SK-N-MC (cell line): ENCODE measurements at regions not wholly inside any gene's neighbourhood (a gene's known extent, or its start where the extent isn't known, plus 50 kb on each side); places are given as distances from the start of the nearest gene placed in this dataset.

Source experiments
- DNase-seq: peaks from one replicate; pipeline ENCODE4 v3.0.0-alpha.2; 2011; ENCODE audit warnings: low read depth, low spot score
- H3K27ac ChIP-seq: fragments of 200-600 bp; sonication (generic); 2 replicates; pipeline ENCODE4 v1.5.1; 2016; ENCODE audit warnings: mixed run types
- H3K36me3 ChIP-seq: fragments of 200-600 bp; sonication (generic); 2 replicates; pipeline ENCODE4 v1.6.1; 2017; ENCODE audit warnings: antibody characterized with exemption, low read length, mixed read lengths; ENCODE audit not compliant: insufficient read depth
- H3K4me3 ChIP-seq: fragments of 200-600 bp; sonication (generic); 2 replicates; pipeline ENCODE4 v1.5.1; 2016
- H3K9ac ChIP-seq: fragments of 200-600 bp; sonication (generic); 2 replicates; pipeline ENCODE4 v1.8.0; 2017; ENCODE audit warnings: mixed run types, mixed read lengths; ENCODE audit not compliant: insufficient read length
- H3K9me3 ChIP-seq: fragments of 200-600 bp; sonication (generic); 2 replicates; pipeline ENCODE4 v1.6.1; 2017; ENCODE audit warnings: low read depth, mild to moderate bottlenecking, antibody characterized with exemption, low read length, moderate library complexity, mixed read lengths
- EZH2 ChIP-seq: fragments of 200-600 bp; sonication (generic); IDR thresholded peaks from one replicate; pipeline ENCODE4 v1.6.1; 2017; ENCODE audit warnings: antibody characterized with exemption
- FOXP2 ChIP-seq: optimal IDR thresholded peaks from 2 replicates; pipeline ENCODE3; 2011; ENCODE audit warnings: mild to moderate bottlenecking, moderate library complexity; ENCODE audit not compliant: insufficient read depth; ENCODE audit errors: extremely low read length, control extremely low read depth
- POLR2AphosphoS5 ChIP-seq: IDR thresholded peaks from 2 replicates; pipeline ENCODE4 v1.6.1; 2012; ENCODE audit warnings: mild to moderate bottlenecking, low read depth, low read length, borderline replicate concordance

GRCh38 chr10:83233691-83234090, 905.6 kb upstream of the GHITM start:
- no peaks in the 10 kb centered on the region for H3K9me3 ChIP-seq
- no peak for DNase-seq
- H3K9ac ChIP-seq: no peak overlapping the region
- no peak overlapping the region for H3K27ac ChIP-seq
- H3K4me3 ChIP-seq: no peak overlapping the region
- no peaks in the 10 kb centered on the region for H3K36me3 ChIP-seq
- TF ChIP-seq POLR2AphosphoS5 (no peak), FOXP2 (no peak), EZH2 (no peak)

- TF ChIP-seq POLR2AphosphoS5 (no peak), FOXP2 (no peak)
- H3K9me3 ChIP-seq: no peaks in the 10 kb centered on the region
- no peak overlapping the region for H3K9ac ChIP-seq
- no peak for DNase-seq
- no peak overlapping the region for H3K4me3 ChIP-seq
- H3K36me3 ChIP-seq: no peaks in the 10 kb centered on the region
- H3K27ac ChIP-seq: no peak overlapping the region
These were observed 891.1 kb upstream of the GHITM start for GRCh38 chr10:83248106-83248631.

GRCh38 chr10:83250396-83250795, 888.9 kb upstream of the GHITM start:
- Histone ChIP-seq H3K27ac (no peak overlapping the region), H3K4me3 (no peak overlapping the region), H3K36me3 (no peaks in the 10 kb centered on the region), H3K9ac (no peak overlapping the region), H3K9me3 (no peaks in the 10 kb centered on the region)
- DNase-seq: no peak
- TF ChIP-seq EZH2 (no peak), POLR2AphosphoS5 (no peak), FOXP2 (no peak)

GRCh38 chr10:83252169-83252568, 887.1 kb upstream of the GHITM start:
- no peak for DNase-seq
- H3K4me3 ChIP-seq: no peak overlapping the region
- H3K9ac ChIP-seq: no peak overlapping the region
- no peak for TF ChIP-seq POLR2AphosphoS5
- TF ChIP-seq EZH2: no peak
- no peak for TF ChIP-seq FOXP2
- no peaks in the 10 kb centered on the region for H3K36me3 ChIP-seq
- no peak overlapping the region for H3K27ac ChIP-seq
- no peaks in the 10 kb centered on the region for H3K9me3 ChIP-seq

- Histone ChIP-seq H3K4me3 (no peak overlapping the region), H3K9me3 (no peaks in the 10 kb centered on the region), H3K36me3 (no peaks in the 10 kb centered on the region), H3K27ac (no peak overlapping the region), H3K9ac (no peak overlapping the region)
- DNase-seq: no peak
- TF ChIP-seq FOXP2: no peak
- no peak for TF ChIP-seq POLR2AphosphoS5
- TF ChIP-seq EZH2: no peak
These were observed 886.7 kb upstream of the GHITM start for GRCh38 chr10:83252596-83252995.

GRCh38 chr10:83253011-83253671, 886.2 kb upstream of the GHITM start:
- DNase-seq: no peak
- no peak overlapping the region for H3K4me3 ChIP-seq
- TF ChIP-seq POLR2AphosphoS5: no peak
- TF ChIP-seq EZH2: no peak
- TF ChIP-seq FOXP2: no peak

GRCh38 chr10:83254698-83255097, 884.6 kb upstream of the GHITM start:
- H3K9me3 ChIP-seq: no peaks in the 10 kb centered on the region
- TF ChIP-seq EZH2 (no peak), FOXP2 (no peak)
- H3K4me3 ChIP-seq: no peak overlapping the region
- no peak overlapping the region for H3K9ac ChIP-seq
- DNase-seq: no peak
- H3K36me3 ChIP-seq: no peaks in the 10 kb centered on the region
- H3K27ac ChIP-seq: no peak overlapping the region

More at GRCh38 chr10:83253011-83253671, 886.2 kb upstream of the GHITM start:
- Histone ChIP-seq H3K9ac (no peak overlapping the region), H3K36me3 (no peaks in the 10 kb centered on the region), H3K9me3 (no peaks in the 10 kb centered on the region), H3K27ac (no peak overlapping the region)

GRCh38 chr10:83262434-83262833, 876.9 kb upstream of the GHITM start:
- no peak for DNase-seq
- H3K9ac ChIP-seq: no peak overlapping the region
- H3K9me3 ChIP-seq: no peaks in the 10 kb centered on the region
- H3K27ac ChIP-seq: no peak overlapping the region
- H3K4me3 ChIP-seq: no peak overlapping the region
- TF ChIP-seq EZH2: no peak
- no peak for TF ChIP-seq FOXP2
- no peak for TF ChIP-seq POLR2AphosphoS5
- H3K36me3 ChIP-seq: no peaks in the 10 kb centered on the region
